Naive thymus-derived CD4-positive, alpha-beta T cell (primary cell): ENCODE measurements at regions not wholly inside any gene's neighbourhood (a gene's known extent, or its start where the extent isn't known, plus 50 kb on each side); places are given as distances from the start of the nearest gene placed in this dataset.

ENCODE experiments used
- ATAC-seq: fragments of 150-1000 bp; cut with Tn5 transposase; 2 replicates; pipeline ENCODE4 v1.10.0; 2021; ENCODE audit warnings: mild to moderate bottlenecking, moderate library complexity
- CTCF ChIA-PET: fragments of 350-600 bp; sonication (Branson Sonifier 250); formaldehyde crosslinking; loops from one replicate; lab custom pipeline; 2021; ENCODE audit warnings: antibody characterized with exemption; lab: Charles Lee
- POLR2A ChIA-PET: fragments of 350-600 bp; sonication (Branson Sonifier 250); formaldehyde crosslinking; loops from one replicate; lab custom pipeline; 2021; ENCODE audit warnings: antibody characterized with exemption, inconsistent platforms; lab: Charles Lee
- DNase-seq, 9 donors: peaks; one replicate each; pipeline versions ENCODE4 v3.0.0 to v3.0.0-alpha.2; 2020 to 2022; ENCODE audit warnings: mixed read lengths in 1 of 9
- H3K27ac ChIP-seq: one replicate; pipeline ENCODE4 v1.7.0; 2013; ENCODE audit warnings: mild to moderate bottlenecking, low read depth, low read length, moderate library complexity
- H3K27me3 ChIP-seq, 2 donors: one replicate each; pipeline ENCODE4 v1.7.0; 2013; ENCODE audit warnings: low read length in 2 of 2, mild to moderate bottlenecking in 2 of 2, moderate library complexity in 2 of 2; ENCODE audit not compliant: control insufficient read depth in 2 of 2, insufficient read depth in 2 of 2
- H3K36me3 ChIP-seq, 3 experiments: 1 replicate in 2 of 3; 2 replicates in 1 of 3; pipeline ENCODE4 v1.7.0; 2013; ENCODE audit warnings: low read length in 3 of 3, mild to moderate bottlenecking in 3 of 3, moderate library complexity in 1 of 3; ENCODE audit not compliant: insufficient read depth in 3 of 3, control insufficient read depth in 2 of 3
- H3K4me1 ChIP-seq, 2 donors: one replicate each; pipeline ENCODE4 v1.7.0; 2013; ENCODE audit warnings: low read length in 2 of 2, mild to moderate bottlenecking in 2 of 2, moderate library complexity in 1 of 2; ENCODE audit not compliant: control insufficient read depth in 2 of 2, insufficient read depth in 2 of 2
- H3K4me3 ChIP-seq: 2 replicates; pipeline ENCODE4 v1.7.0; 2013; ENCODE audit warnings: mild to moderate bottlenecking, low read length
- H3K9me3 ChIP-seq, 3 experiments: 1 replicate in 2 of 3; 2 replicates in 1 of 3; pipeline ENCODE4 v1.7.0; 2013; ENCODE audit warnings: low read length in 3 of 3; ENCODE audit not compliant: control insufficient read depth in 2 of 3
- H3K27ac Mint-ChIP-seq, 9 donors: one replicate each; pipeline ENCODE4 v1.8.0; 2020 to 2022; ENCODE audit warnings: mixed read lengths in 9 of 9, mild to moderate bottlenecking in 8 of 9, moderate library complexity in 5 of 9, inconsistent platforms in 2 of 9
- H3K27me3 Mint-ChIP-seq, 5 donors: one replicate each; pipeline ENCODE4 v1.8.0; 2021 to 2022; ENCODE audit warnings: mixed read lengths in 5 of 5, mild to moderate bottlenecking in 1 of 5
- H3K36me3 Mint-ChIP-seq, 5 donors: one replicate each; pipeline ENCODE4 v1.8.0; 2020 to 2022; ENCODE audit warnings: mixed read lengths in 5 of 5, mild to moderate bottlenecking in 3 of 5, inconsistent platforms in 1 of 5
- H3K4me1 Mint-ChIP-seq, 7 donors: one replicate each; pipeline ENCODE4 v1.8.0; 2020 to 2022; ENCODE audit warnings: mixed read lengths in 7 of 7, mild to moderate bottlenecking in 3 of 7, inconsistent platforms in 1 of 7
- H3K4me3 Mint-ChIP-seq, 10 donors: one replicate each; pipeline ENCODE4 v1.8.0; 2020 to 2022; ENCODE audit warnings: mild to moderate bottlenecking in 10 of 10, mixed read lengths in 10 of 10, moderate library complexity in 6 of 10, inconsistent platforms in 2 of 10
- H3K9me3 Mint-ChIP-seq, 11 donors: one replicate each; pipeline ENCODE4 v1.8.0; 2020 to 2022; ENCODE audit warnings: mixed read lengths in 11 of 11, mild to moderate bottlenecking in 4 of 11, inconsistent platforms in 1 of 11, moderate library complexity in 1 of 11
- intact Hi-C, 2 donors: fragments of 100-400 bp; cut with micrococcal nuclease; formaldehyde crosslinking; loops; one replicate each; pipeline ENCODE4 v1.15.1; 2023

DNA sequence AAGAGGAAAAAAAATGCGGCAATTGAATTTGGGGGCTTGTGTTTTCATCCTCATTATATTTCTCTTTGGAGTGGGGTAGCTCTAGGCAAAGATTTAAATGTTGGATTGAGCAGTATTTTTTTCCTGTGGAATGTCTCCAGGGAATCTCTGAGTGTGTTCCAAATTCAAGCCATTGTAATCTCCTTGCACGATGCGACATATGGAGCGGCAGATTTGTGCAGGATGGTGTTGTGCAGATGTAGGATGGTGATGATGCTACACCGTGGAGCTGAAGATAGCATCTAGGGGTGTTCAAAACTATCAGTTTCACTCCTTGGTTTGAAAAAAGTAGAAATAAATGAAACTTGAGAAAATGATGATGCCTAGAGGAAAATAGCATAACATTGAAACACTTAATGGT is 777.5 kb upstream of the EPHA7 start:
- no peaks in the 10 kb centered on the region for H3K36me3 ChIP-seq
- H3K27me3 ChIP-seq = no peaks in the 10 kb centered on the region
- Mint-ChIP-seq H3K4me1 (no peaks in the 10 kb centered on the region), H3K4me3 (no peak overlapping the region), H3K9me3 (peaks cover 0 to 13% (median 2%) of the 10 kb centered on the region in 11 donors), H3K27ac (no peak overlapping the region), H3K36me3 (no peaks in the 10 kb centered on the region), H3K27me3 (no peaks in the 10 kb centered on the region)
- H3K9me3 ChIP-seq = no peaks in the 10 kb centered on the region
- H3K27ac ChIP-seq = no peak overlapping the region
- CTCF ChIA-PET = no interaction called here
- no peak for DNase-seq
- H3K4me1 ChIP-seq = no peaks in the 10 kb centered on the region
- intact Hi-C loops = no loop called here
- H3K4me3 ChIP-seq = no peak overlapping the region
- ATAC-seq = no peak
- POLR2A ChIA-PET = no interaction called here

- no peaks in the 10 kb centered on the region for H3K36me3 Mint-ChIP-seq
- H3K9me3 ChIP-seq = peaks cover 0 to 4% (median 0%) of the 10 kb centered on the region in 3 experiments
- H3K27ac Mint-ChIP-seq = no peak overlapping the region
- H3K27me3 Mint-ChIP-seq = no peaks in the 10 kb centered on the region
- no peak overlapping the region for H3K27ac ChIP-seq
- peaks cover 0 to 18% (median 8%) of the 10 kb centered on the region in 11 donors for H3K9me3 Mint-ChIP-seq
- DNase-seq (no peak), ATAC-seq (no peak)
- H3K4me3 Mint-ChIP-seq = no peak overlapping the region
- intact Hi-C loops = no loop called here
- POLR2A ChIA-PET = no interaction called here
- H3K36me3 ChIP-seq = no peaks in the 10 kb centered on the region
- no peak overlapping the region for H3K4me3 ChIP-seq
- H3K27me3 ChIP-seq = no peaks in the 10 kb centered on the region
- H3K4me1 Mint-ChIP-seq = no peaks in the 10 kb centered on the region
- CTCF ChIA-PET = no interaction called here
- no peaks in the 10 kb centered on the region for H3K4me1 ChIP-seq
Measured at GRCh38 chr6:94190030-94190429, 770.7 kb upstream of the EPHA7 start.

DNA sequence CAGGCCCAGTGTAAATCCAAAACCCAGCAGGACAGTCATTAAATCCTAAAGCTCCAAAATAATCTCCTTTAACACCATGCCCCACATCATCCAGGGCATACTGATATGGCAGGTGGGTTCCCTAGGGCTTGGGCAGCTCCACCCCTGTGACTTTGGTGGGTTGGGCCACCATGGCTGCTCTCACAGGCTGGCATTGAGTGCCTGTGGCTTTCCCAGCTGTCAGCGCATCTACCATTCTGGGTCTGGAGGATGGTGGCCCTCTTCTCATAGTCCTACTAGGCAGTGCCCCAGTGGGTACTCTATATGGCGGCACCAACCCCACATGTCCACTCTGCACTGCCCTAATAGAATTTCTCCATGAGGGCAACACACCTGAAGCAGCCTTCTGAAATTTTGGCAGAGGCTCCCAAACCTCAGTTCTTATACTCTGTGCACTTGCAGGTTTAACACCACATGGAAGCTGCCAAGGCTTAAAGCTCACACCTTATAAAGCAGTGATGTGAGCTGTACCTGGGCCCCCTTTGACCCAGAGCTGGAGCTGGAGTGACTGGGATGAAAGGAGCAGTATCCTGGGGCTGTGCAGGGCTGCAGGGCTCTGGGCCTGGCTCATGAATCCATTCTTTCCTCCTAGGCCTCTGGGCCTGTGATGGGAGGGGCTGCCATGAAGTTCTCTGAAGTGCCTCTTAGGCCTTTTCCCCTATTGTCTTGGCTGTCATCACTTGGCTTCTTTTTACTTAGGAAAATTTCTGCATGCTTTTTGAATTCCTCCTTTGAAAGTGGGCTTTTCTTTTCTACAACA is 765.5 kb upstream of the EPHA7 start:
- peaks cover 0 to 6% (median 0%) of the 10 kb centered on the region in 5 donors for H3K36me3 Mint-ChIP-seq
- Histone ChIP-seq H3K27ac (no peak overlapping the region), H3K4me1 (no peaks in the 10 kb centered on the region), H3K27me3 (no peaks in the 10 kb centered on the region), H3K9me3 (peaks cover 0 to 8% (median 0%) of the 10 kb centered on the region in 3 experiments), H3K4me3 (no peak overlapping the region), H3K36me3 (no peaks in the 10 kb centered on the region)
- no peak for ATAC-seq
- H3K27ac Mint-ChIP-seq = no peak overlapping the region
- DNase-seq = no peak
- intact Hi-C loops = no loop called here
- CTCF ChIA-PET = no interaction called here
- H3K4me1 Mint-ChIP-seq = no peaks in the 10 kb centered on the region
- H3K27me3 Mint-ChIP-seq = no peaks in the 10 kb centered on the region
- H3K9me3 Mint-ChIP-seq = peaks cover 0 to 27% (median 13%) of the 10 kb centered on the region in 11 donors
- H3K4me3 Mint-ChIP-seq = no peak overlapping the region
- POLR2A ChIA-PET = no interaction called here

DNA sequence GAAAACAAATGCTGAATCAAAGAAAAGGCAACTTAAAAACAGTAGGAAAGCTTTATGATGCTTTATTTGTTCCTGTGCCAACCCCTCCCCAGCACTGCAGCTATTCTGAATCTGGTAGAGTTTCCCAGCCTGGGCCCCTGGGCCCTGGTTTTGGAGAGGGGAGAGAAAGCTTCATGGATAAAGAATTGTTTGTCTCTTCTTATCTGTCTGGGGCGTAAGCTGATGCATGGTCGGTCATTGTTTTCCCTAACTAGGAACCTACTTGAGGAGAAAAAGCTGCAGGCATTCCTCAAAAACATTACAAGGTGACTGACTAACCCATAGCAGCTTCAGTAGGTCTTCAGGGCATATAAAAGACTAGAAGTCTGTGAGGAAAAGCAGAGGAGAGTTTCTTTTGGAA is 758.1 kb upstream of the EPHA7 start:
- no peaks in the 10 kb centered on the region for H3K27me3 Mint-ChIP-seq
- peaks cover 0 to 18% (median 1%) of the 10 kb centered on the region in 11 donors for H3K9me3 Mint-ChIP-seq
- H3K4me3 Mint-ChIP-seq = no peak overlapping the region
- ATAC-seq = no peak
- Histone ChIP-seq H3K36me3 (no peaks in the 10 kb centered on the region), H3K4me3 (no peak overlapping the region), H3K27ac (no peak overlapping the region), H3K27me3 (no peaks in the 10 kb centered on the region), H3K4me1 (no peaks in the 10 kb centered on the region), H3K9me3 (no peaks in the 10 kb centered on the region)
- no peak overlapping the region for H3K27ac Mint-ChIP-seq
- DNase-seq = no peak
- H3K36me3 Mint-ChIP-seq = no peaks in the 10 kb centered on the region
- no peaks in the 10 kb centered on the region for H3K4me1 Mint-ChIP-seq
- ChIA-PET CTCF (no interaction called here), POLR2A (no interaction called here)
- intact Hi-C loops = no loop called here

- H3K4me1 ChIP-seq = no peaks in the 10 kb centered on the region
- no peaks in the 10 kb centered on the region for H3K36me3 Mint-ChIP-seq
- no peaks in the 10 kb centered on the region for H3K4me1 Mint-ChIP-seq
- H3K27ac ChIP-seq = no peak overlapping the region
- no peaks in the 10 kb centered on the region for H3K27me3 ChIP-seq
- intact Hi-C loops = no loop called here
- no peak overlapping the region for H3K4me3 ChIP-seq
- H3K36me3 ChIP-seq = no peaks in the 10 kb centered on the region
- H3K4me3 Mint-ChIP-seq = no peak overlapping the region
- no peaks in the 10 kb centered on the region for H3K9me3 ChIP-seq
- no peak overlapping the region for H3K27ac Mint-ChIP-seq
- ATAC-seq = no peak
- CTCF ChIA-PET = no interaction called here
- H3K27me3 Mint-ChIP-seq = no peaks in the 10 kb centered on the region
- POLR2A ChIA-PET = no interaction called here
- no peak for DNase-seq
- H3K9me3 Mint-ChIP-seq = peaks cover 0 to 18% (median 6%) of the 10 kb centered on the region in 11 donors
Measured at GRCh38 chr6:94175465-94175864, 756.1 kb upstream of the EPHA7 start.

- H3K4me3 ChIP-seq = no peak overlapping the region
- DNase-seq = no peak
- Mint-ChIP-seq H3K27ac (no peak overlapping the region), H3K4me1 (no peaks in the 10 kb centered on the region), H3K4me3 (no peak overlapping the region), H3K27me3 (no peaks in the 10 kb centered on the region), H3K9me3 (peaks cover 0 to 26% (median 10%) of the 10 kb centered on the region in 11 donors), H3K36me3 (peaks cover 0 to 4% (median 0%) of the 10 kb centered on the region in 5 donors)
- intact Hi-C loops = no loop called here
- no peaks in the 10 kb centered on the region for H3K36me3 ChIP-seq
- ChIA-PET POLR2A (no interaction called here), CTCF (no interaction called here)
- no peaks in the 10 kb centered on the region for H3K4me1 ChIP-seq
- H3K9me3 ChIP-seq = no peaks in the 10 kb centered on the region
- H3K27me3 ChIP-seq = no peaks in the 10 kb centered on the region
- H3K27ac ChIP-seq = no peak overlapping the region
- no peak for ATAC-seq
Measured at GRCh38 chr6:94163877-94164276, 744.5 kb upstream of the EPHA7 start.

DNA sequence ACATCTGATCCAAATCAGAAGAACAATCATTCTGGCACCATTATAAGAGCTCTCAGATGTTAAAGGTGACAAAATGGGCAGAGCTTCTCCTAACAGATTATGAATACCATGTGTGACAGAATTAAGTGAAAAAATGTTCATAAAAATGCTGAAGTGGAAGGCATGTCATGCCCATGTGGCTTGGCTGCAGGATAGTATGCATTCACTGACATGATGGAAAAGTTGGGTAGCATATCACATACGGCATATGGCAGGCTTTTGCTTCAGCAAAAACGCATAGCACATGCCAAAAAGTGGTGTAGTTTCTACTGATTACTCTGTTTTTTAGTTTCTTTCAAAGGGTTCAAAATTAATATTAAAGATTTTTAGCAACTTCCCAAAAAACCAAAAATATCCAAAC is 731.5 kb upstream of the EPHA7 start:
- Histone ChIP-seq H3K27me3 (no peaks in the 10 kb centered on the region), H3K4me1 (no peaks in the 10 kb centered on the region), H3K9me3 (no peaks in the 10 kb centered on the region), H3K36me3 (no peaks in the 10 kb centered on the region), H3K4me3 (no peak overlapping the region), H3K27ac (no peak overlapping the region)
- Mint-ChIP-seq H3K9me3 (peaks cover 0 to 15% (median 5%) of the 10 kb centered on the region in 11 donors), H3K27me3 (no peaks in the 10 kb centered on the region), H3K4me1 (no peaks in the 10 kb centered on the region), H3K4me3 (no peak overlapping the region), H3K27ac (no peak overlapping the region), H3K36me3 (no peaks in the 10 kb centered on the region)
- no peak for ATAC-seq
- intact Hi-C loops = no loop called here
- no peak for DNase-seq
- ChIA-PET CTCF (no interaction called here), POLR2A (no interaction called here)
